ENCODE measurements at regions not wholly inside any gene's neighbourhood (a gene's known extent, or its start where the extent isn't known, plus 50 kb on each side); places are given as distances from the start of the nearest gene placed in this dataset.

DNA sequence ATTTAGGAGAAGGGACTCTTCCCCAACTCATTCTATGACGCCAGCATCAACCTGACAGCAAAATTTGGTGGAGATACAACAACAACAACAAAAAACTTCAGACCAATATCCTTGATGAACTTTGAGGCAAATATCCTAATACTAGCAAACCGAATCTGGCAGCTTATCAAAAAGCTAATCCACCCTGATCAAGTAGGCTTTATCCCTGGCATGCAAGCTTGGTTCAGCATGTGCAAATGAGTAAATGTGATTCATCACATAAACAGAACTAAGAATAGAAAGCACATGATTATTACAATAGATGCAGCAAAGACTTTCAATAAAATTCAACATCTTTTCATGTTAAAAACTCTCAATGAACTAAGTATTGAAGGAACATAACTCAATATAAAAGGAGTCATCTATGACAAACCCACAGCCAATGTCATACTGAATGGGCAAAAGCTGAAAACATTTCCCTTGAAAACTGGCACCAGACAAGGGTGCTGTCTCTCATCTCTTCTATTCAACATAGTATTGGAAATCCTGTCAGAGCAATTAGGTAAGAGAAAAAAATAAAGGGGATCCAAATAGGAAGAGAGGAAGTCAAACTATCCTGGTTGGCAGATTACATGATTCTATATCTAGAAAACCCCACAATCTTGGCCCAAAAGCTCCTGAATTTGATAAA lies 233.3 kb downstream of the CCDC59 start:
- Histone ChIP-seq H3K27me3 (ENCODE audit: insufficient read depth, insufficient read length) (no peaks in the 10 kb centered on the region), H3K9me3 (ENCODE audit: insufficient read depth, low read length) (no peaks in the 10 kb centered on the region), H3K4me1 (ENCODE audit: insufficient read depth, insufficient read length) (no peaks in the 10 kb centered on the region), H3K36me3 (ENCODE audit: insufficient read depth, insufficient read length, low read length) (no peaks in the 10 kb centered on the region), H3K9ac (ENCODE audit: insufficient read length, low read depth) (no peak overlapping the region), H3K4me3 (ENCODE audit: insufficient read length, low read depth) (no peak overlapping the region)
- DNase-seq (ENCODE audit: low read depth, low spot score): no peak
- TF ChIP-seq SUZ12 (IDR thresholded peaks at IDR 0.05; ENCODE audit: extremely low read depth, insufficient read depth, insufficient read length) (no peak), ZNF274 (IDR thresholded peaks at IDR 0.05; ENCODE audit: low read depth, low read length) (no peak), YY1 (IDR thresholded peaks at IDR 0.05; ENCODE audit: insufficient read depth, insufficient read length) (no peak)

- H3K4me1 ChIP-seq (ENCODE audit: insufficient read depth, insufficient read length): no peaks in the 10 kb centered on the region
- H3K36me3 ChIP-seq (ENCODE audit: insufficient read depth, insufficient read length, low read length): no peaks in the 10 kb centered on the region
- DNase-seq (ENCODE audit: low read depth, low spot score): no peak
- H3K27me3 ChIP-seq (ENCODE audit: insufficient read depth, insufficient read length): no peaks in the 10 kb centered on the region
- no peaks in the 10 kb centered on the region for H3K9me3 ChIP-seq (ENCODE audit: insufficient read depth, low read length)
- H3K9ac ChIP-seq (ENCODE audit: insufficient read length, low read depth): no peak overlapping the region
- TF ChIP-seq YY1 (IDR thresholded peaks at IDR 0.05; ENCODE audit: insufficient read depth, insufficient read length): no peak
- no peak for TF ChIP-seq ZNF274 (IDR thresholded peaks at IDR 0.05; ENCODE audit: low read depth, low read length)
- no peak for TF ChIP-seq SUZ12 (IDR thresholded peaks at IDR 0.05; ENCODE audit: extremely low read depth, insufficient read depth, insufficient read length)
- no peak overlapping the region for H3K4me3 ChIP-seq (ENCODE audit: insufficient read length, low read depth)
Observed at GRCh38 chr12:82121545-82121944, 236.6 kb downstream of the CCDC59 start.

DNA sequence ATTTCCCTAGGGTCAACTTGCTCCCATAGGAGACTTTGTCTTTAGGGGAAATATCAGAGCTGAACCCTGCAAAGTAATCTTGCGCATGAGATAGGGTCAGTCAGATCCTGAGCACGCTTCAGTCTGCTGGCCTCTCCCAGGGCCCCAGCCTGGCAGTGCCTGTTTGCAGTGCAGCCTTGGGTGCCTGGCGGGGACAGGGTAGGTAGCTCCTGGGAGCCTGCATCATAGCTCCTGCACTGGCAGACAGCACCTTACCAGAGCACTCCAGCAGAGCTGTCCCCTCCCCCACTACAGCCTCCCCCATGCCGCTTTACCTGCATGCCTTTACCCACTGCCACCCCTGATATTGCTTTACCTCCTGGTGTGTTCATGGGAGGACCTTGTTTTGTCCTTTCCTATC lies 237.3 kb downstream of the CCDC59 start:
- TF ChIP-seq ZNF274 (IDR thresholded peaks at IDR 0.05; ENCODE audit: low read depth, low read length) (no peak), YY1 (IDR thresholded peaks at IDR 0.05; ENCODE audit: insufficient read depth, insufficient read length) (no peak), SUZ12 (IDR thresholded peaks at IDR 0.05; ENCODE audit: extremely low read depth, insufficient read depth, insufficient read length) (no peak)
- Histone ChIP-seq H3K9ac (ENCODE audit: insufficient read length, low read depth) (no peak overlapping the region), H3K36me3 (ENCODE audit: insufficient read depth, insufficient read length, low read length) (no peaks in the 10 kb centered on the region), H3K4me1 (ENCODE audit: insufficient read depth, insufficient read length) (no peaks in the 10 kb centered on the region), H3K27me3 (ENCODE audit: insufficient read depth, insufficient read length) (no peaks in the 10 kb centered on the region), H3K4me3 (ENCODE audit: insufficient read length, low read depth) (no peak overlapping the region), H3K9me3 (ENCODE audit: insufficient read depth, low read length) (no peaks in the 10 kb centered on the region)
- no peak for DNase-seq (ENCODE audit: low read depth, low spot score)

- Histone ChIP-seq H3K9ac (ENCODE audit: insufficient read length, low read depth) (no peak overlapping the region), H3K9me3 (ENCODE audit: insufficient read depth, low read length) (no peaks in the 10 kb centered on the region), H3K4me1 (ENCODE audit: insufficient read depth, insufficient read length) (no peaks in the 10 kb centered on the region), H3K27me3 (ENCODE audit: insufficient read depth, insufficient read length) (no peaks in the 10 kb centered on the region), H3K4me3 (ENCODE audit: insufficient read length, low read depth) (no peak overlapping the region), H3K36me3 (ENCODE audit: insufficient read depth, insufficient read length, low read length) (no peaks in the 10 kb centered on the region)
- DNase-seq (ENCODE audit: low read depth, low spot score): no peak
- TF ChIP-seq ZNF274 (IDR thresholded peaks at IDR 0.05; ENCODE audit: low read depth, low read length) (no peak), YY1 (IDR thresholded peaks at IDR 0.05; ENCODE audit: insufficient read depth, insufficient read length) (no peak), SUZ12 (IDR thresholded peaks at IDR 0.05; ENCODE audit: extremely low read depth, insufficient read depth, insufficient read length) (no peak)
Observed at GRCh38 chr12:82109243-82109642, 248.9 kb downstream of the CCDC59 start.

DNA sequence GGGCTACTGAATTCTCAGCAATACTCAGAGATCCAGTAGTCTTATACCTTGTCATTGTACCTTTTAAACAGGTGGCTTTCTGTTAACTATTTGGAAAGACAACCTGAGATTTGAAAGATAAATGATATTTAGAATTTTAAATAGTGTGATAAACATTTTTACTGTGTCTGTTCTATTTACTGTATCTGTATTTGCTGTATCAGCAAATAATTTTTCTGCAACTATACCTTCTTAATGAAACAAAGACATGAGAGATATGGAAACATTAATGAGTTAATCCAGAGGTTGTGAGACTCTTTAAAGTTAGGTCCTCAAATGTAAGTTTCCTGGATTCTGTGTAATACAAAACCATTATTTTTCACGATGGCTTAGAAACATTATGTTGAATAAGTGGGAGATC lies 249.6 kb downstream of the CCDC59 start:
- H3K4me3 ChIP-seq (ENCODE audit: insufficient read length, low read depth): no peak overlapping the region
- no peaks in the 10 kb centered on the region for H3K9me3 ChIP-seq (ENCODE audit: insufficient read depth, low read length)
- H3K27me3 ChIP-seq (ENCODE audit: insufficient read depth, insufficient read length): no peaks in the 10 kb centered on the region
- TF ChIP-seq SUZ12 (IDR thresholded peaks at IDR 0.05; ENCODE audit: extremely low read depth, insufficient read depth, insufficient read length): no peak
- no peak for TF ChIP-seq YY1 (IDR thresholded peaks at IDR 0.05; ENCODE audit: insufficient read depth, insufficient read length)
- no peak for TF ChIP-seq ZNF274 (IDR thresholded peaks at IDR 0.05; ENCODE audit: low read depth, low read length)
- no peak overlapping the region for H3K9ac ChIP-seq (ENCODE audit: insufficient read length, low read depth)
- H3K36me3 ChIP-seq (ENCODE audit: insufficient read depth, insufficient read length, low read length): no peaks in the 10 kb centered on the region
- no peaks in the 10 kb centered on the region for H3K4me1 ChIP-seq (ENCODE audit: insufficient read depth, insufficient read length)
- no peak for DNase-seq (ENCODE audit: low read depth, low spot score)

- H3K4me1 ChIP-seq (ENCODE audit: insufficient read depth, insufficient read length): peaks cover 6% of the 10 kb centered on the region
- no peaks in the 10 kb centered on the region for H3K27me3 ChIP-seq (ENCODE audit: insufficient read depth, insufficient read length)
- no peak overlapping the region for H3K4me3 ChIP-seq (ENCODE audit: insufficient read length, low read depth)
- TF ChIP-seq ZNF274 (IDR thresholded peaks at IDR 0.05; ENCODE audit: low read depth, low read length) (no peak), YY1 (IDR thresholded peaks at IDR 0.05; ENCODE audit: insufficient read depth, insufficient read length) (no peak), SUZ12 (IDR thresholded peaks at IDR 0.05; ENCODE audit: extremely low read depth, insufficient read depth, insufficient read length) (no peak)
- DNase-seq (ENCODE audit: low read depth, low spot score): no peak
- no peaks in the 10 kb centered on the region for H3K36me3 ChIP-seq (ENCODE audit: insufficient read depth, insufficient read length, low read length)
- H3K9ac ChIP-seq (ENCODE audit: insufficient read length, low read depth): no peak overlapping the region
- no peaks in the 10 kb centered on the region; the same call in 1 of the 2 replicates for H3K9me3 ChIP-seq (ENCODE audit: insufficient read depth, low read length)
Observed at GRCh38 chr12:82099216-82099615, 259.0 kb downstream of the CCDC59 start.

DNA sequence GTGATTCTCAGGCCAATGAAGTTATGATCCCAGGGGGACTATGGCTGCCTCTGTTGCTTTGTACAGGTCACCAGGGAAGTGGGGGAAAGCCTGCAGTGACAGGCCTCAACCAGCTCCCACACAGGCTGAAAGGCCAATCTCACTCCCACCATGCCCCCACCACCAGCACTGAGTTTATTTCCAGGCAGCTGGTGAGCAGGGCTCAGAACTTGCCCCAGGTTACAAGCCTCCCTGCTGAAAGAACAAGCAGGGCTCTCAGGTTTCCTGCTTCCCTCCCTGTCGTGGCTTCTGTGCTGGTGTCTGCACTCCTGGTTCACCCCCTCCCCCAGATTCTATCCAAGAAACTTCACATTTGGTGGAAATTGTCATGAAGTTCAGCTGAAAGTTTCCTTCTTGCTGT lies 260.3 kb downstream of the CCDC59 start:
- no peaks in the 10 kb centered on the region for H3K9me3 ChIP-seq (ENCODE audit: insufficient read depth, low read length)

More for the DNA sequence above, 260.3 kb downstream of the CCDC59 start:
- H3K27me3 ChIP-seq (ENCODE audit: insufficient read depth, insufficient read length): no peaks in the 10 kb centered on the region
- TF ChIP-seq SUZ12 (IDR thresholded peaks at IDR 0.05; ENCODE audit: extremely low read depth, insufficient read depth, insufficient read length): no peak
- no peak for TF ChIP-seq YY1 (IDR thresholded peaks at IDR 0.05; ENCODE audit: insufficient read depth, insufficient read length)
- no peak for TF ChIP-seq ZNF274 (IDR thresholded peaks at IDR 0.05; ENCODE audit: low read depth, low read length)
- DNase-seq (ENCODE audit: low read depth, low spot score): no peak
- no peaks in the 10 kb centered on the region for H3K36me3 ChIP-seq (ENCODE audit: insufficient read depth, insufficient read length, low read length)
- no peak overlapping the region for H3K9ac ChIP-seq (ENCODE audit: insufficient read length, low read depth)
- H3K4me3 ChIP-seq (ENCODE audit: insufficient read length, low read depth): no peak overlapping the region
- H3K4me1 ChIP-seq (ENCODE audit: insufficient read depth, insufficient read length): peaks cover 6% of the 10 kb centered on the region
